ENCODE measurements at regions not wholly inside any gene's neighbourhood (a gene's known extent, or its start where the extent isn't known, plus 50 kb on each side); places are given as distances from the start of the nearest gene placed in this dataset.

GRCh38 chr15:98485451-98485850 is 162.9 kb upstream of the IGF1R start:
- DNase-seq = no peak

GRCh38 chr15:98493966-98494511 is 154.3 kb upstream of the IGF1R start:
- no peak for DNase-seq

GRCh38 chr15:98501192-98501591 is 147.1 kb upstream of the IGF1R start:
- no peak for DNase-seq

- DNase-seq = no peak
These were observed 146.7 kb upstream of the IGF1R start for GRCh38 chr15:98501632-98502031.

GRCh38 chr15:98503970-98504369 is 144.4 kb upstream of the IGF1R start:
- no peak for DNase-seq

GRCh38 chr15:98504998-98505397 is 143.3 kb upstream of the IGF1R start:
- DNase-seq = no peak

GRCh38 chr15:98505611-98506031 is 142.7 kb upstream of the IGF1R start:
- no peak for DNase-seq

- no peak for DNase-seq
These were observed 142.2 kb upstream of the IGF1R start for GRCh38 chr15:98506172-98506571.

- no peak for DNase-seq
These were observed 141.6 kb upstream of the IGF1R start for GRCh38 chr15:98506711-98507110.

- no peak for DNase-seq
These were observed 134.8 kb upstream of the IGF1R start for GRCh38 chr15:98513428-98513986.

GRCh38 chr15:98514034-98514622 is 134.2 kb upstream of the IGF1R start:
- no peak for DNase-seq

GRCh38 chr15:98518823-98519561 is 129.3 kb upstream of the IGF1R start:
- DNase-seq = peak; percentile 18 to 45

GRCh38 chr15:98519767-98520550 is 128.4 kb upstream of the IGF1R start:
- DNase-seq = no peak

GRCh38 chr15:98522127-98522526 is 126.2 kb upstream of the IGF1R start:
- no peak for DNase-seq

- no peak for DNase-seq
These were observed 124.3 kb upstream of the IGF1R start for GRCh38 chr15:98523912-98524662.

GRCh38 chr15:98524838-98525660 is 123.3 kb upstream of the IGF1R start:
- DNase-seq = no peak

- DNase-seq = no peak
These were observed 122.7 kb upstream of the IGF1R start for GRCh38 chr15:98525661-98526001.

- DNase-seq = no peak
These were observed 122.2 kb upstream of the IGF1R start for GRCh38 chr15:98526094-98526493.

GRCh38 chr15:98528046-98528725 is 120.2 kb upstream of the IGF1R start:
- DNase-seq = no peak

GRCh38 chr15:98529205-98530145 is 118.9 kb upstream of the IGF1R start:
- DNase-seq = no peak
